ENCODE measurements at regions not wholly inside any gene's neighbourhood (a gene's known extent, or its start where the extent isn't known, plus 50 kb on each side); places are given as distances from the start of the nearest gene placed in this dataset.

DNA sequence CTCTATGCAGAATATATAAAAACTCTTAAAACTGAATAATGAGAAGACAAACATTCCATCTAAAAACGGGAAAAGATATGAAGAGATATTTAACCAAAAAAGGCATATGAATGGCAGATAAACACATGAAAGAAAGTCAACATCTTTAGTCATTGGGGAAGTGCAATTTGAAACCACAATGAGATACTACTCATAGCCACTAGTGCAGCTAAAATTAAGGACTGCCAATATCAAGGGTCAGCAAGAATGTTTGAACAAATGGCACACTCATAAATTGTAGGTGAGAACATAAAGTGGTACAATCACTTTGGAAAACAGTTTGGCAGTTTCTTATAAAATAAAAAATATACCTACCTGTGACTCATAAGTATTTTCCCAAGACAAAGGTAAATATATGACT lies 534.9 kb upstream of the DIPK2B start:
- no peak overlapping the region for H3K4me3 ChIP-seq (ENCODE audit: control insufficient read depth, low read depth, low read length)
- DNase-seq (ENCODE audit: low read depth): no peak
- TF ChIP-seq, protein P1, sequence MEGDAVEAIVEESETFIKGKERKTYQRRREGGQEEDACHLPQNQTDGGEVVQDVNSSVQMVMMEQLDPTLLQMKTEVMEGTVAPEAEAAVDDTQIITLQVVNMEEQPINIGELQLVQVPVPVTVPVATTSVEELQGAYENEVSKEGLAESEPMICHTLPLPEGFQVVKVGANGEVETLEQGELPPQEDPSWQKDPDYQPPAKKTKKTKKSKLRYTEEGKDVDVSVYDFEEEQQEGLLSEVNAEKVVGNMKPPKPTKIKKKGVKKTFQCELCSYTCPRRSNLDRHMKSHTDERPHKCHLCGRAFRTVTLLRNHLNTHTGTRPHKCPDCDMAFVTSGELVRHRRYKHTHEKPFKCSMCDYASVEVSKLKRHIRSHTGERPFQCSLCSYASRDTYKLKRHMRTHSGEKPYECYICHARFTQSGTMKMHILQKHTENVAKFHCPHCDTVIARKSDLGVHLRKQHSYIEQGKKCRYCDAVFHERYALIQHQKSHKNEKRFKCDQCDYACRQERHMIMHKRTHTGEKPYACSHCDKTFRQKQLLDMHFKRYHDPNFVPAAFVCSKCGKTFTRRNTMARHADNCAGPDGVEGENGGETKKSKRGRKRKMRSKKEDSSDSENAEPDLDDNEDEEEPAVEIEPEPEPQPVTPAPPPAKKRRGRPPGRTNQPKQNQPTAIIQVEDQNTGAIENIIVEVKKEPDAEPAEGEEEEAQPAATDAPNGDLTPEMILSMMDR (IDR thresholded peaks at IDR 0.05; ENCODE audit: control insufficient read depth, insufficient read depth, low read depth, low read length, missing control alignments): no peak

DNA sequence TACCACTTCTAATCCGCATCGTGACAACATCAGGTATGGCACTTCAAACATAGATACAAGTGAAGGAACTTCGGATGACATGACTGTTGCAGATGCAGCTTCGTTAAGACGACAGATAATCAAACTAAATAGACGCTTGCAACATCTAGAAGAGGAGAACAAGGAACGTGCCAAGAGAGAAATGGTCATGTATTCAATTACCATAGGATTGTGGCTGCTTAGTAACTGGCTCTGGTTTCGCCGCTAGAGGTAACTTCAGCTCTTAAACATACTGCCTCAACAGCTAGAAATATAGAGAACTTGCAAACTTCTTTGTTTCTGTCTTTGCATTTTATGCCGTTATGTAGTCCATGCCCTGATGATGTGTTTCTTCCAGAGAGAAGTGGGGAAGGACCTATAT lies 530.8 kb upstream of the DIPK2B start:
- H3K4me3 ChIP-seq (ENCODE audit: control insufficient read depth, low read depth, low read length): no peak overlapping the region
- TF ChIP-seq, protein P1 (IDR thresholded peaks at IDR 0.05; ENCODE audit: control insufficient read depth, insufficient read depth, low read depth, low read length, missing control alignments): no peak
- no peak for DNase-seq (ENCODE audit: low read depth)

DNA sequence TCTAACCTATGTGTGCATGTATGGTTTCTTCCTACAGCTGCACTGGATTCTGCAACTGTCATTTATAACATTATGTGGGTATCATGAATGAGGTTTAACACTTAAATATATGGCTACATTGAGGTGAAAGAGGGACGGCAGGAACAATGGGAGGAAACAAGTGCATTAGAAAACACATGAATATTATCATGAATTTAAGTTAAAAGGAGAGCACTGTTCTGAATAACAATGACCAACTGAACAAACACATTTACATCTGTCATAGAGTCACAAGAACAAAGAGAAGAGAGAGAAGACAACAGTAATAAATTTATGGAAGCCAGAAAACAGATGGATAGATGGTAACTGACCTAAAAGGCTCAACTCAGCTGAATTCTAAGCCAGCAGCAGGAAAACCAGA lies 527.1 kb upstream of the DIPK2B start:
- TF ChIP-seq, protein P1 (IDR thresholded peaks at IDR 0.05; ENCODE audit: control insufficient read depth, insufficient read depth, low read depth, low read length, missing control alignments): no peak
- no peak for DNase-seq (ENCODE audit: low read depth)
- H3K4me3 ChIP-seq (ENCODE audit: control insufficient read depth, low read depth, low read length): no peak overlapping the region

DNA sequence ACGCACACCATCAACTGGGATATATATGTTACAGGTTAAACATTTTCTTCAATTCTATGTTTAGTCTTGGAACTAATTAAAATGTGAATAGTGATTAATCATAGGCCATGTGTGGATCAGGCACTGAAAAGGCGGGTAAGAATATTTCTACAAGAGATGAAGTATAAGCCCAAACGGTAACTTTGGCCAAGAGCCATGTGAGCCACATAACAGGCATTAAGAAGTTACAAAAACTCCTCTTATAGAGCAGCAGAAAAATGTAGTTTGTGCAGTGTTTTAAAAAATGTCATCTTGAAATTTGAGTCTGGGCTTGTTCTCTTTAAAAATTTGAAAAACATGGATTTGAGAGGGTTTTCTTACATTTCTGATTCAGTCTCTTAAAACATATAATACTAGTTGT lies 521.8 kb upstream of the DIPK2B start:
- H3K4me3 ChIP-seq (ENCODE audit: control insufficient read depth, low read depth, low read length): no peak overlapping the region
- DNase-seq (ENCODE audit: low read depth): no peak
- TF ChIP-seq, protein P1 (IDR thresholded peaks at IDR 0.05; ENCODE audit: control insufficient read depth, insufficient read depth, low read depth, low read length, missing control alignments): no peak

DNA sequence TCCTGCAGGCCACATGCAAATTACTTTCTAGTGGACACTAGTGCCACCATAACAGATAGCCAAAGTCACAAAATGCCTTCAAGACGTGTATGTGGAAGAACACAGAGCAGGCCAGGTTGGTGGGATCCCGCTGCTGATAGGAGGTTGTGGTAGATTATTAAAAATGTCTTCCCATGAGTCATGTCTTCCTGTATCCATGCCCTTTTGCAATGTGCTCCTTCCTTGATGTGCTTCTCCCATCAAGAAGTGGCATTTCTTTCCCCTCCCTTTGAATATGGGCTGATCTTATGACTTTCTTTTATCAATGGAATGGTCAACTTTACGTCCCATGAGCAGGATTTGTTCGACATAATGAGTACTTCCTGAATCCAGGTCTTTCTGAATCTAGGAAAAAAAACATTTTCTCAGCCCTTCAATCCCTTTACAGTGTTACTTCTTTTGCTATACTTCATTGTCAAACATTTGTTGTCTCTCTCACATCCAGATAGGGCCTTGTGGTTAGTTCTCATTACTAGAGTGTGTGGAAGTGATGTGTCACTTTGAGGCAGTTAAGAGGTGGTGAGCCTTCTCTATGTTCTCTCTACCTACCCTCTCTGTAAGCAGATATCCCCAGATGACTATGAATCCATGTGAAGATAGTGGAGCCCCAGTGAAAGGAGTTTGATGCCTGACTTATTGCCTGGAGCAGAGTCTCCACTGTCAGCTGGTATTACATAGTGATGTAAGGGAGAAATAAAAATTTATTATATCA lies 519.2 kb upstream of the DIPK2B start:
- DNase-seq (ENCODE audit: low read depth): no peak
- TF ChIP-seq, protein P1 (IDR thresholded peaks at IDR 0.05; ENCODE audit: control insufficient read depth, insufficient read depth, low read depth, low read length, missing control alignments): no peak
- H3K4me3 ChIP-seq (ENCODE audit: control insufficient read depth, low read depth, low read length): no peak overlapping the region

DNA sequence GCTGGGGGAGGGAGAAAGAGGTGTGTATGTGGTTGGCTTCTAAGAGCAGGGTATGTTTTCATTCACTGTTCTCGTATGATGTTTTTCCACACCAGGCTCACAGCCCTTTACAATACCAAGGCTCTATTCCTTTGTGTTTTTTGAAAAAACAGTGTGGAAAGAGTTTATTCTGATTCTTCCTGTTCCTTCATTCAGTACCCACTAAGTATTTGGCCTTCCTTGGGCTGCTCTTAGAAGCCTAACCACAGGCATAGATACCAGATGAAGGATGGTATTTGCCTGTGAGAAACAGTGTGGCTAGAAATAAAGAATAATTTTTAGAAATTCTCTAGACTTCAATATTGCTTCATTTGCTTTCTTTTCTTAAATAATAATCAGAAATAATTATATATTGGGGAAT lies 518.0 kb upstream of the DIPK2B start:
- no peak overlapping the region for H3K4me3 ChIP-seq (ENCODE audit: control insufficient read depth, low read depth, low read length)
- TF ChIP-seq, protein P1 (IDR thresholded peaks at IDR 0.05; ENCODE audit: control insufficient read depth, insufficient read depth, low read depth, low read length, missing control alignments): no peak
- no peak for DNase-seq (ENCODE audit: low read depth)

Data from AG09309 (cell line).